SK-N-SH (cell line): ENCODE measurements at regions not wholly inside any gene's neighbourhood (a gene's known extent, or its start where the extent isn't known, plus 50 kb on each side); places are given as distances from the start of the nearest gene placed in this dataset.

ENCODE experiments used
- CTCF ChIA-PET: fragments of 300-600, 350-600 bp; formaldehyde crosslinking; extraction: SDS; loops from one replicate; lab custom pipeline; 2021; lab: Yijun Ruan, JAX
- POLR2A ChIA-PET: fragments of 350-600 bp; sonication (Branson Sonifier 250); formaldehyde crosslinking; extraction: SDS; loops from one replicate; lab custom pipeline; 2020; ENCODE audit warnings: antibody characterized with exemption, inconsistent platforms; lab: Yijun Ruan, JAX
- DNase-seq: peaks from one replicate; pipeline ENCODE4 v3.0.0; 2012
- H2AFZ ChIP-seq: fragments of 200-600 bp; sonication (generic); 2 replicates; pipeline ENCODE4 v1.8.1; 2016; ENCODE audit warnings: antibody characterized with exemption, mild to moderate bottlenecking, low read depth
- H3F3A ChIP-seq: fragments of 200-600 bp; sonication (generic); replicated peaks from 2 replicates; pipeline ENCODE3; 2016; ENCODE audit warnings: antibody characterized with exemption, mild to moderate bottlenecking; ENCODE audit not compliant: insufficient read depth
- H3K27ac ChIP-seq, 2 experiments: fragments of 200-500 bp in 1 of 2; fragments of 200-600 bp in 1 of 2; sonication (Bioruptor generic) in 1 of 2; sonication (generic), shearing (Covaris generic) in 1 of 2; 2 replicates each; pipeline versions ENCODE4 v1.5.1 to v1.6.1; 2014 to 2016; ENCODE audit warnings: low read depth in 2 of 2, inconsistent platforms in 1 of 2, low read length in 1 of 2, mild to moderate bottlenecking in 1 of 2, mixed read lengths in 1 of 2
- H3K27me3 ChIP-seq: fragments of 200-600 bp; sonication (generic), shearing (Covaris generic); 2 replicates; pipeline ENCODE4 v1.6.1; 2016; ENCODE audit warnings: mixed run types; ENCODE audit not compliant: insufficient read depth
- H3K36me3 ChIP-seq, 2 experiments: fragments of 200-500 bp in 1 of 2; fragments of 200-600 bp in 1 of 2; sonication (Bioruptor generic) in 1 of 2; sonication (generic) in 1 of 2; replicated peaks in 1 of 2; 2 replicates each; pipeline versions ENCODE3 to v1.5.1; 2014 to 2016; ENCODE audit warnings: low read length in 1 of 2, mild to moderate bottlenecking in 1 of 2; ENCODE audit not compliant: insufficient read depth in 2 of 2, control insufficient read depth in 1 of 2
- H3K4me1 ChIP-seq, 2 experiments: fragments of 200-500 bp in 1 of 2; fragments of 200-600 bp in 1 of 2; sonication (Bioruptor generic) in 1 of 2; sonication (generic), shearing (Covaris generic) in 1 of 2; 2 replicates each; pipeline versions ENCODE4 v1.5.1 to v1.6.1; 2014 to 2016; ENCODE audit warnings: low read depth in 1 of 2, low read length in 1 of 2, mixed run types in 1 of 2; ENCODE audit not compliant: insufficient read depth in 2 of 2, control insufficient read depth in 1 of 2
- H3K4me2 ChIP-seq: fragments of 200-600 bp; sonication (generic), shearing (Covaris generic); 2 replicates; pipeline ENCODE4 v1.6.1; 2017; ENCODE audit warnings: mixed run types
- H3K4me3 ChIP-seq, 2 experiments: fragments of 200-500 bp in 1 of 2; fragments of 200-600 bp in 1 of 2; sonication (Bioruptor generic) in 1 of 2; sonication (generic), shearing (Covaris generic) in 1 of 2; 2 replicates each; pipeline versions ENCODE4 v1.5.1 to v1.8.1; 2014 to 2016; ENCODE audit warnings: low read depth in 2 of 2, inconsistent platforms in 1 of 2, low read length in 1 of 2, mild to moderate bottlenecking in 1 of 2, mixed read lengths in 1 of 2, moderate library complexity in 1 of 2
- H3K79me2 ChIP-seq: fragments of 200-600 bp; sonication (generic); 2 replicates; pipeline ENCODE4 v1.8.1; 2017; ENCODE audit warnings: mild to moderate bottlenecking; ENCODE audit not compliant: insufficient read depth
- H3K9ac ChIP-seq: fragments of 200-600 bp; sonication (generic); 2 replicates; pipeline ENCODE4 v1.6.1; 2017; ENCODE audit warnings: mixed run types
- H3K9me2 ChIP-seq: fragments of 200-600 bp; sonication (generic); 2 replicates; pipeline ENCODE4 v1.6.1; 2017; ENCODE audit warnings: mixed run types
- H3K9me3 ChIP-seq: fragments of 200-600 bp; sonication (generic); 2 replicates; pipeline ENCODE4 v1.6.1; 2017; ENCODE audit warnings: mixed run types, mild to moderate bottlenecking, moderate library complexity
- H4K20me1 ChIP-seq: fragments of 200-600 bp; sonication (generic); 2 replicates; pipeline ENCODE4 v1.6.1; 2017; ENCODE audit warnings: mild to moderate bottlenecking, mixed run types; ENCODE audit not compliant: insufficient read depth
- CHD2 ChIP-seq: fragments of 150-350 bp; IDR thresholded peaks from 2 replicates; pipeline ENCODE4 v1.6.1; 2018; ENCODE audit warnings: low read length; ENCODE audit not compliant: partially characterized antibody
- EP300 ChIP-seq, 2 experiments: IDR thresholded peaks; 2 replicates each; pipeline versions ENCODE4 v1.4.0 to v1.6.1; 2012; ENCODE audit warnings: borderline replicate concordance in 1 of 2, low read depth in 1 of 2, low read length in 1 of 2
- FOSL2 ChIP-seq: IDR thresholded peaks from 2 replicates; pipeline ENCODE4 v1.4.0; 2012; ENCODE audit warnings: low read depth, mild to moderate bottlenecking, moderate library complexity, borderline replicate concordance
- FOXJ3 ChIP-seq: sonication (generic); formaldehyde crosslinking; IDR thresholded peaks from 2 replicates; pipeline ENCODE4 v1.5.1; 2020; ENCODE audit warnings: mild to moderate bottlenecking, missing genetic modification reagents
- GABPA ChIP-seq: IDR thresholded peaks from 2 replicates; pipeline ENCODE4 v1.4.0; 2012; ENCODE audit warnings: low read depth, mild to moderate bottlenecking
- JUND ChIP-seq: IDR thresholded peaks from 2 replicates; pipeline ENCODE4 v1.4.0; 2012
- MEF2A ChIP-seq: IDR thresholded peaks from 2 replicates; pipeline ENCODE4 v1.4.0; 2012; ENCODE audit warnings: low read depth, borderline replicate concordance
- MXI1 ChIP-seq: IDR thresholded peaks from 2 replicates; pipeline ENCODE4 v1.6.1; 2012; ENCODE audit warnings: mild to moderate bottlenecking, low read depth, low read length, improper control_type of control experiment
- NFIC ChIP-seq: IDR thresholded peaks from 2 replicates; pipeline ENCODE4 v1.4.0; 2012; ENCODE audit warnings: borderline replicate concordance
- RAD21 ChIP-seq: IDR thresholded peaks from 2 replicates; pipeline ENCODE4 v1.6.1; 2012; ENCODE audit warnings: mild to moderate bottlenecking, low read length
- RCOR1 ChIP-seq: fragments of 150-350 bp; IDR thresholded peaks from 2 replicates; pipeline ENCODE4 v1.6.1; 2017; ENCODE audit warnings: antibody characterized with exemption, low read length
- RXRA ChIP-seq: IDR thresholded peaks from 2 replicates; pipeline ENCODE4 v1.4.0; 2012; ENCODE audit warnings: low read depth, mild to moderate bottlenecking, borderline replicate concordance
- SIN3A ChIP-seq: IDR thresholded peaks from 2 replicates; pipeline ENCODE4 v1.6.1; 2012; ENCODE audit warnings: low read depth, mild to moderate bottlenecking, low read length, moderate library complexity, borderline replicate concordance
- WGBS: methylation state at CpG from one replicate; pipeline ENCODE4 v1.1.6; 2017; ENCODE audit warnings: low lambda C conversion rate; 5-methylcytosine and 5-hydroxymethylcytosine counted together
- TF ChIP-seq, protein P1 (sequence below): IDR thresholded peaks from 2 replicates; pipeline ENCODE4 v1.4.0; 2012; ENCODE audit warnings: low read depth, borderline replicate concordance
- TF ChIP-seq, protein P2 (sequence below): IDR thresholded peaks from 2 replicates; pipeline ENCODE4 v1.4.0; 2012; ENCODE audit warnings: low read depth
- TF ChIP-seq, protein P3 (sequence below): IDR thresholded peaks from 2 replicates; pipeline ENCODE4 v1.4.0; 2012; ENCODE audit warnings: low read depth, borderline replicate concordance
- TF ChIP-seq, protein P4 (sequence below): IDR thresholded peaks from 2 replicates; pipeline ENCODE4 v1.6.1; 2012; ENCODE audit warnings: mild to moderate bottlenecking, low read depth, low read length, moderate library complexity

DNA sequence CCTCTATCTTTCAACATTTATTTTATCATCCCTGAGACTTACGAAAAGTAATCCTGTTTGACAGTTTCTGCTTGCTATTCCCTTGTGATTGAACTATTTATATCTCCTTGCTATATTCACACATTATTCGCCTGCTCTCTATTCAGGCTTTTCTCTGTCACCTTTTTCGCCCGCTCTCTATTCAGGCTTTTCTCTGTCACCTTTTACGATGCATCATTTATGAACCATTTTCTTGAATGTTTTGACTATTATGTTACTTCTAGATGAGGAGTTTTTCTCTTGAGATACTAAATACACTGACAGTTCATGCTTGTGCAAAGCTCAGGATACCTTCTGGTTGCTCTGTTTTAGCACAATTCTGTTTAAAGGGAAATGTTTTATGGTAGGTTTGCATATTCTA is 143.3 kb upstream of the VSTM2A start:
- Histone ChIP-seq H3K4me3 (no peak overlapping the region), H4K20me1 (no peaks in the 10 kb centered on the region), H3K4me2 (no peak overlapping the region), H3K27ac (no peak overlapping the region), H3K79me2 (no peaks in the 10 kb centered on the region), H3K4me1 (no peaks in the 10 kb centered on the region), H3K27me3 (no peaks in the 10 kb centered on the region), H3K36me3 (no peaks in the 10 kb centered on the region), H3K9me3 (0 out of 2 replicates have a peak, but pooled peaks cover 3% of the 10 kb centered on the region), H3K9me2 (no peaks in the 10 kb centered on the region), H3K9ac (no peak overlapping the region), H2AFZ (no peak overlapping the region), H3F3A (no peaks in the 10 kb centered on the region)
- ChIA-PET POLR2A (no interaction called here), CTCF (no interaction called here)
- DNase-seq: no peak
- TF ChIP-seq CHD2 (no peak), RXRA (no peak), FOXJ3 (no peak), RCOR1 (no peak), EP300 (IDR thresholded peaks at IDR 0.05; ENCODE audit: borderline replicate concordance in 1 of 2, low read depth in 1 of 2, low read length in 1 of 2) (no peak), NFIC (no peak), MXI1 (no peak), MEF2A (no peak), FOSL2 (no peak), RAD21 (no peak), SIN3A (no peak), GABPA (no peak), JUND (no peak)
- TF ChIP-seq, protein P1, sequence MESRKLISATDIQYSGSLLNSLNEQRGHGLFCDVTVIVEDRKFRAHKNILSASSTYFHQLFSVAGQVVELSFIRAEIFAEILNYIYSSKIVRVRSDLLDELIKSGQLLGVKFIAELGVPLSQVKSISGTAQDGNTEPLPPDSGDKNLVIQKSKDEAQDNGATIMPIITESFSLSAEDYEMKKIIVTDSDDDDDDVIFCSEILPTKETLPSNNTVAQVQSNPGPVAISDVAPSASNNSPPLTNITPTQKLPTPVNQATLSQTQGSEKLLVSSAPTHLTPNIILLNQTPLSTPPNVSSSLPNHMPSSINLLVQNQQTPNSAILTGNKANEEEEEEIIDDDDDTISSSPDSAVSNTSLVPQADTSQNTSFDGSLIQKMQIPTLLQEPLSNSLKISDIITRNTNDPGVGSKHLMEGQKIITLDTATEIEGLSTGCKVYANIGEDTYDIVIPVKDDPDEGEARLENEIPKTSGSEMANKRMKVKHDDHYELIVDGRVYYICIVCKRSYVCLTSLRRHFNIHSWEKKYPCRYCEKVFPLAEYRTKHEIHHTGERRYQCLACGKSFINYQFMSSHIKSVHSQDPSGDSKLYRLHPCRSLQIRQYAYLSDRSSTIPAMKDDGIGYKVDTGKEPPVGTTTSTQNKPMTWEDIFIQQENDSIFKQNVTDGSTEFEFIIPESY: no peak
- TF ChIP-seq, protein P2, sequence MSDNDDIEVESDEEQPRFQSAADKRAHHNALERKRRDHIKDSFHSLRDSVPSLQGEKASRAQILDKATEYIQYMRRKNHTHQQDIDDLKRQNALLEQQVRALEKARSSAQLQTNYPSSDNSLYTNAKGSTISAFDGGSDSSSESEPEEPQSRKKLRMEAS: no peak
- TF ChIP-seq, protein P3, sequence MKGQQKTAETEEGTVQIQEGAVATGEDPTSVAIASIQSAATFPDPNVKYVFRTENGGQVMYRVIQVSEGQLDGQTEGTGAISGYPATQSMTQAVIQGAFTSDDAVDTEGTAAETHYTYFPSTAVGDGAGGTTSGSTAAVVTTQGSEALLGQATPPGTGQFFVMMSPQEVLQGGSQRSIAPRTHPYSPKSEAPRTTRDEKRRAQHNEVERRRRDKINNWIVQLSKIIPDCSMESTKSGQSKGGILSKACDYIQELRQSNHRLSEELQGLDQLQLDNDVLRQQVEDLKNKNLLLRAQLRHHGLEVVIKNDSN: no peak
- TF ChIP-seq, protein P4, sequence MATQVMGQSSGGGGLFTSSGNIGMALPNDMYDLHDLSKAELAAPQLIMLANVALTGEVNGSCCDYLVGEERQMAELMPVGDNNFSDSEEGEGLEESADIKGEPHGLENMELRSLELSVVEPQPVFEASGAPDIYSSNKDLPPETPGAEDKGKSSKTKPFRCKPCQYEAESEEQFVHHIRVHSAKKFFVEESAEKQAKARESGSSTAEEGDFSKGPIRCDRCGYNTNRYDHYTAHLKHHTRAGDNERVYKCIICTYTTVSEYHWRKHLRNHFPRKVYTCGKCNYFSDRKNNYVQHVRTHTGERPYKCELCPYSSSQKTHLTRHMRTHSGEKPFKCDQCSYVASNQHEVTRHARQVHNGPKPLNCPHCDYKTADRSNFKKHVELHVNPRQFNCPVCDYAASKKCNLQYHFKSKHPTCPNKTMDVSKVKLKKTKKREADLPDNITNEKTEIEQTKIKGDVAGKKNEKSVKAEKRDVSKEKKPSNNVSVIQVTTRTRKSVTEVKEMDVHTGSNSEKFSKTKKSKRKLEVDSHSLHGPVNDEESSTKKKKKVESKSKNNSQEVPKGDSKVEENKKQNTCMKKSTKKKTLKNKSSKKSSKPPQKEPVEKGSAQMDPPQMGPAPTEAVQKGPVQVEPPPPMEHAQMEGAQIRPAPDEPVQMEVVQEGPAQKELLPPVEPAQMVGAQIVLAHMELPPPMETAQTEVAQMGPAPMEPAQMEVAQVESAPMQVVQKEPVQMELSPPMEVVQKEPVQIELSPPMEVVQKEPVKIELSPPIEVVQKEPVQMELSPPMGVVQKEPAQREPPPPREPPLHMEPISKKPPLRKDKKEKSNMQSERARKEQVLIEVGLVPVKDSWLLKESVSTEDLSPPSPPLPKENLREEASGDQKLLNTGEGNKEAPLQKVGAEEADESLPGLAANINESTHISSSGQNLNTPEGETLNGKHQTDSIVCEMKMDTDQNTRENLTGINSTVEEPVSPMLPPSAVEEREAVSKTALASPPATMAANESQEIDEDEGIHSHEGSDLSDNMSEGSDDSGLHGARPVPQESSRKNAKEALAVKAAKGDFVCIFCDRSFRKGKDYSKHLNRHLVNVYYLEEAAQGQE: no peak
- WGBS: 43% methylated on average over 5 of the region's 5 CpGs
